ENCODE measurements at regions not wholly inside any gene's neighbourhood (a gene's known extent, or its start where the extent isn't known, plus 50 kb on each side); places are given as distances from the start of the nearest gene placed in this dataset.
"Not testable (repeated sequence)": the region's sequence is repeated elsewhere in the genome, so short reads cannot be mapped to it uniquely, and the experiment has no call there.

DNA sequence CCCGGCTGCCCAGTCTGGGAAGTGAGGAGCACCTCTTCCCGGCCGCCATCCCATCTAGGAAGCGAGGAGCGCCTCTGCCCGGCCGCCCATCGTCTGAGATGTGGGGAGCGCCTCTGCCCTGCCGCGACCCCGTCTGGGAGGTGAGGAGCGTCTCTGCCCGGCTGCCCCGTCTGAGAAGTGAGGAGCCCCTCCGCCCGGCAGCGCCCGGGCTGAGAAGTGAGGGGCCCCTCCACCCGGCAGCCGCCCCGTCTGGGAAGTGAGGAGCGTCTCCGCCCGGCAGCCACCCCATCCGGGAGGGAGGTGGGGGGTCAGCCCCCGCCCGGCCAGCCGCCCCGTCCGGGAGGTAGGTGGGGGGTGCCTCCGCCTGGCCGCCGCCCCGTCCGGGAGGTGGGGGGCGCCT is 94.2 kb upstream of the FSCB start:
- TF ChIP-seq, protein P1, sequence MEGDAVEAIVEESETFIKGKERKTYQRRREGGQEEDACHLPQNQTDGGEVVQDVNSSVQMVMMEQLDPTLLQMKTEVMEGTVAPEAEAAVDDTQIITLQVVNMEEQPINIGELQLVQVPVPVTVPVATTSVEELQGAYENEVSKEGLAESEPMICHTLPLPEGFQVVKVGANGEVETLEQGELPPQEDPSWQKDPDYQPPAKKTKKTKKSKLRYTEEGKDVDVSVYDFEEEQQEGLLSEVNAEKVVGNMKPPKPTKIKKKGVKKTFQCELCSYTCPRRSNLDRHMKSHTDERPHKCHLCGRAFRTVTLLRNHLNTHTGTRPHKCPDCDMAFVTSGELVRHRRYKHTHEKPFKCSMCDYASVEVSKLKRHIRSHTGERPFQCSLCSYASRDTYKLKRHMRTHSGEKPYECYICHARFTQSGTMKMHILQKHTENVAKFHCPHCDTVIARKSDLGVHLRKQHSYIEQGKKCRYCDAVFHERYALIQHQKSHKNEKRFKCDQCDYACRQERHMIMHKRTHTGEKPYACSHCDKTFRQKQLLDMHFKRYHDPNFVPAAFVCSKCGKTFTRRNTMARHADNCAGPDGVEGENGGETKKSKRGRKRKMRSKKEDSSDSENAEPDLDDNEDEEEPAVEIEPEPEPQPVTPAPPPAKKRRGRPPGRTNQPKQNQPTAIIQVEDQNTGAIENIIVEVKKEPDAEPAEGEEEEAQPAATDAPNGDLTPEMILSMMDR (IDR thresholded peaks at IDR 0.05; ENCODE audit: low read length) = not testable (repeated sequence)
- TF ChIP-seq EZH2 (optimal IDR thresholded peaks at IDR 0.05; ENCODE audit: low read depth, low read length); EZH2phosphoT487 (IDR thresholded peaks at IDR 0.05; ENCODE audit: low read length): not testable (repeated sequence)

Measured in MM.1S (cell line).